Endothelial cell of umbilical vein (primary cell): ENCODE measurements at regions not wholly inside any gene's neighbourhood (a gene's known extent, or its start where the extent isn't known, plus 50 kb on each side); places are given as distances from the start of the nearest gene placed in this dataset.

Experiments used
- BruUV-seq: library from RNA; stranded (reverse); fragments of 400-500 nt; replicated peaks from 2 replicates; lab custom pipeline; 2021; lab: Mats Ljungman, UMichigan
- CTCF ChIA-PET: fragments of 300-600, 350-600 bp; sonication (Branson Sonifier 250); formaldehyde crosslinking; loops from one replicate; lab custom pipeline; 2021; ENCODE audit warnings: antibody characterized with exemption, inconsistent platforms; lab: Charles Lee
- POLR2A ChIA-PET: fragments of 300-600, 350-600 bp; sonication (Branson Sonifier 250); formaldehyde crosslinking; loops from one replicate; lab custom pipeline; 2021; ENCODE audit warnings: antibody characterized with exemption, inconsistent platforms; lab: Charles Lee
- DNase-seq: peaks from one replicate; pipeline ENCODE4 v3.0.0-alpha.2; 2011; ENCODE audit warnings: low read depth, low spot score
- FAIRE-seq: peaks from 2 replicates; lab custom pipeline; 2011; peaks lifted over from hg19 to GRCh38; lab: Jason Lieb, UNC
- H2AFZ ChIP-seq: 2 replicates; pipeline ENCODE4 v1.6.0; 2012; ENCODE audit warnings: low read depth, low read length, control low read depth, inconsistent platforms
- H3K27ac ChIP-seq: 2 replicates; pipeline ENCODE4 v1.5.1; 2011; ENCODE audit warnings: low read depth, mild to moderate bottlenecking, control low read depth, low read length, moderate library complexity; ENCODE audit not compliant: insufficient read depth
- H3K27me3 ChIP-seq, 2 experiments: 2 replicates each; pipeline versions ENCODE4 v1.6.0 to v1.6.1; 2011; ENCODE audit warnings: low read length in 2 of 2, mixed read lengths in 1 of 2; ENCODE audit not compliant: control insufficient read depth in 2 of 2, insufficient read depth in 2 of 2
- H3K36me3 ChIP-seq, 2 experiments: 2 replicates in 1 of 2; 3 replicates in 1 of 2; pipeline ENCODE4 v1.5.1; 2011; ENCODE audit warnings: low read length in 2 of 2, mild to moderate bottlenecking in 1 of 2, moderate library complexity in 1 of 2; ENCODE audit not compliant: control insufficient read depth in 2 of 2, insufficient read depth in 2 of 2; ENCODE audit errors: extremely low read depth in 1 of 2
- H3K4me1 ChIP-seq: 3 replicates; pipeline ENCODE4 v1.5.1; 2011; ENCODE audit warnings: mild to moderate bottlenecking, low read length; ENCODE audit not compliant: control insufficient read depth, insufficient read depth; ENCODE audit errors: extremely low read depth
- H3K4me2 ChIP-seq: 2 replicates; pipeline ENCODE4 v1.6.1; 2011; ENCODE audit warnings: low read length, control low read depth, mixed read lengths; ENCODE audit not compliant: insufficient read depth
- H3K4me3 ChIP-seq, 3 experiments: fragments of 200-600 bp in 1 of 3; sonication (generic), shearing (Covaris generic) in 1 of 3; replicated peaks in 1 of 3; 2 replicates each; pipeline ENCODE4 v1.5.1; 2011 to 2016; ENCODE audit warnings: control low read depth in 3 of 3, low read length in 3 of 3, mild to moderate bottlenecking in 2 of 3, inconsistent platforms in 1 of 3, low read depth in 1 of 3, moderate library complexity in 1 of 3; ENCODE audit not compliant: insufficient read depth in 1 of 3
- H3K79me2 ChIP-seq: 2 replicates; pipeline ENCODE4 v1.6.0; 2012; ENCODE audit warnings: low read length, inconsistent platforms; ENCODE audit not compliant: control insufficient read depth, insufficient read depth
- H3K9ac ChIP-seq: replicated peaks from 2 replicates; pipeline ENCODE3; 2011; ENCODE audit warnings: low read length, control low read depth; ENCODE audit not compliant: insufficient read depth; ENCODE audit errors: extremely low read depth
- H3K9me1 ChIP-seq: replicated peaks from 3 replicates; pipeline ENCODE4 v1.6.0; 2011; ENCODE audit warnings: mild to moderate bottlenecking, low read length; ENCODE audit not compliant: control insufficient read depth, insufficient read depth; ENCODE audit errors: extremely low read depth
- H3K9me3 ChIP-seq: replicated peaks from 2 replicates; pipeline ENCODE4 v1.5.1; 2012; ENCODE audit warnings: low read length, inconsistent platforms; ENCODE audit not compliant: control insufficient read depth, insufficient read depth
- H4K20me1 ChIP-seq: replicated peaks from 2 replicates; pipeline ENCODE3; 2011; ENCODE audit warnings: mild to moderate bottlenecking, low read length; ENCODE audit not compliant: control insufficient read depth, insufficient read depth; ENCODE audit errors: extremely low read depth
- CTCF ChIP-seq, 2 donors: IDR thresholded peaks; 1 replicate in 1 of 2; 2 replicates in 1 of 2; pipeline ENCODE4 v1.5.1; 2011; ENCODE audit warnings: low read length in 2 of 2, mild to moderate bottlenecking in 2 of 2, moderate library complexity in 2 of 2, control low read depth in 1 of 2, inconsistent platforms in 1 of 2, low read depth in 1 of 2; ENCODE audit not compliant: insufficient read depth in 1 of 2; ENCODE audit errors: extremely low read depth in 1 of 2
- EZH2 ChIP-seq: IDR thresholded peaks from 2 replicates; pipeline ENCODE4 v1.6.1; 2012; ENCODE audit warnings: borderline replicate concordance, low read depth, mild to moderate bottlenecking, moderate library complexity, low read length, inconsistent platforms; ENCODE audit not compliant: severe bottlenecking
- FOS ChIP-seq: IDR thresholded peaks from 2 replicates; pipeline ENCODE4 v1.6.1; 2011; ENCODE audit warnings: mild to moderate bottlenecking, low read length, moderate library complexity, borderline replicate concordance; ENCODE audit not compliant: insufficient read depth
- GATA2 ChIP-seq: IDR thresholded peaks from 2 replicates; pipeline ENCODE4 v1.7.0; 2011; ENCODE audit warnings: low read depth, mild to moderate bottlenecking, moderate library complexity, mixed read lengths, low read length; ENCODE audit not compliant: insufficient read length, insufficient read depth
- JUN ChIP-seq: IDR thresholded peaks from 2 replicates; pipeline ENCODE4 v1.6.1; 2011; ENCODE audit warnings: borderline replicate concordance, low read depth; ENCODE audit not compliant: insufficient read length, insufficient read depth
- MAX ChIP-seq: IDR thresholded peaks from 2 replicates; pipeline ENCODE4 v1.6.1; 2011; ENCODE audit not compliant: insufficient read depth, insufficient read length
- MYC ChIP-seq: IDR thresholded peaks from one replicate; pipeline ENCODE4 v1.6.1; 2011; ENCODE audit warnings: mild to moderate bottlenecking, low read depth, low read length
- POLR2A ChIP-seq: IDR thresholded peaks from 2 replicates; pipeline ENCODE4 v1.6.1; 2012; ENCODE audit warnings: low read depth, mild to moderate bottlenecking, control low read depth, low read length
- POLR2AphosphoS5 ChIP-seq: IDR thresholded peaks from 2 replicates; pipeline ENCODE4 v1.6.1; 2012; ENCODE audit warnings: low read depth, mild to moderate bottlenecking, control low read depth, low read length, moderate library complexity; ENCODE audit not compliant: insufficient read depth
- dilution Hi-C: fragments of 300-500 bp; cut with MboI; formaldehyde crosslinking; loops from one replicate; pipeline ENCODE4 v1.15.0; 2019; ENCODE audit warnings: low sequenced_read_pairs; ENCODE audit not compliant: extremely low pct_ligation_motif_present
- intact Hi-C: fragments of 100-400 bp; cut with micrococcal nuclease; formaldehyde crosslinking; loops from one replicate; pipeline ENCODE4 v1.10.0; 2022

DNA sequence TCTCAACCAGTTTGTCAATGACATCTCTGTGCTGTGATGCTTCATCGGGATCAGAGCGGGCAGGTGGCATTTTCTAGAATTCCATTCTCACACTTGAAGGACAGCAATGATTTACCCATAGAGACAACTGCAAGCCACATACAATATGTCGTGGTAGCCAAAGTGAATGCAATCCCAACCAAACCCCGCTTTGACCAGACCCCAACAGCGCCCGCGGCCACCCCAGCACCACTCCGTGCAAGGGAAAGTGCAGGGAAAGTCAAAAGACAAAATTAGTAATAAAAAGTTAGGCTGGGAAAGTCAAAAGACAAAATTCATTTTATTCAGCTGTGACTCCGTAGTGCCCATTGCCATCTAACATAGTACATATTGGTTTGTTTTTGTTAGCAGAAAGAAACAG lies 88.8 kb upstream of the EYA2 start:
- no peak overlapping the region for H2AFZ ChIP-seq
- POLR2A ChIA-PET: no interaction called here

More for the DNA sequence above, 88.8 kb upstream of the EYA2 start:
- Histone ChIP-seq H3K9me3 (no peaks in the 10 kb centered on the region), H3K27ac (no peak overlapping the region), H3K9ac (no peak overlapping the region), H4K20me1 (no peaks in the 10 kb centered on the region), H3K27me3 (peaks cover 0 to 2% of the 10 kb centered on the region in 2 experiments), H3K4me3 (no peak overlapping the region), H3K4me2 (no peak overlapping the region), H3K4me1 (no peaks in the 10 kb centered on the region), H3K36me3 (no peaks in the 10 kb centered on the region), H3K79me2 (no peaks in the 10 kb centered on the region), H3K9me1 (no peaks in the 10 kb centered on the region)
- no TSS peak for BruUV-seq
- TF ChIP-seq EZH2 (no peak), POLR2A (no peak), MAX (no peak), MYC (no peak), JUN (no peak), CTCF (IDR thresholded peaks at IDR 0.05; ENCODE audit: extremely low read depth in 1 of 2, insufficient read depth in 1 of 2, low read depth in 1 of 2, low read length in 2 of 2) (no peak), GATA2 (no peak), FOS (no peak), POLR2AphosphoS5 (no peak)
- dilution Hi-C loops: no loop called here
- intact Hi-C loops: no loop called here
- FAIRE-seq (no peak), DNase-seq (no peak)
- CTCF ChIA-PET: no interaction called here
